HG03521 (cell line): ENCODE measurements at regions not wholly inside any gene's neighbourhood (a gene's known extent, or its start where the extent isn't known, plus 50 kb on each side); places are given as distances from the start of the nearest gene placed in this dataset.

Experiments
- ATAC-seq: cut with Tn5 transposase; IDR thresholded peaks from one replicate; pipeline ENCODE4 v1.9.1; 2021; ENCODE audit warnings: mild to moderate bottlenecking, moderate library complexity; ENCODE audit not compliant: unreplicated experiment

- no peak for ATAC-seq
Observed at GRCh38 chr18:30929718-30930117, 112.8 kb downstream of the DSC3 start.

GRCh38 chr18:30929065-30929464, 113.5 kb downstream of the DSC3 start:
- no peak for ATAC-seq

- ATAC-seq = no peak
Observed at GRCh38 chr18:30927517-30928075, 114.9 kb downstream of the DSC3 start.

GRCh38 chr18:30927042-30927441, 115.5 kb downstream of the DSC3 start:
- ATAC-seq = no peak

- ATAC-seq = no peak
Observed at GRCh38 chr18:30925795-30926194, 116.7 kb downstream of the DSC3 start.

- no peak for ATAC-seq
Observed at GRCh38 chr18:30920757-30921156, 121.8 kb downstream of the DSC3 start.

- no peak for ATAC-seq
Observed at GRCh38 chr18:30920351-30920750, 122.2 kb downstream of the DSC3 start.

- no peak for ATAC-seq
Observed at GRCh38 chr18:30917651-30918050, 124.9 kb downstream of the DSC3 start.

- no peak for ATAC-seq
Observed at GRCh38 chr18:30915336-30915988, 127.1 kb downstream of the DSC3 start.

- no peak for ATAC-seq
Observed at GRCh38 chr18:30908381-30908780, 134.2 kb downstream of the DSC3 start.

GRCh38 chr18:30903566-30903965, 139.0 kb downstream of the DSC3 start:
- no peak for ATAC-seq

GRCh38 chr18:30889519-30890301, 152.8 kb downstream of the DSC3 start:
- no peak for ATAC-seq

GRCh38 chr18:30888344-30888743, 154.2 kb downstream of the DSC3 start:
- ATAC-seq = no peak

- ATAC-seq = no peak
Observed at GRCh38 chr18:30886998-30887397, 155.5 kb downstream of the DSC3 start.

- ATAC-seq = no peak
Observed at GRCh38 chr18:30870466-30870865, 172.1 kb downstream of the DSC3 start.

- ATAC-seq = no peak
Observed at GRCh38 chr18:30862900-30863299, 179.6 kb downstream of the DSC3 start.

GRCh38 chr18:30860741-30861140, 181.8 kb downstream of the DSC3 start:
- ATAC-seq = no peak

GRCh38 chr18:30859036-30859435, 183.5 kb downstream of the DSC3 start:
- ATAC-seq = no peak

- ATAC-seq = no peak
Observed at GRCh38 chr18:30858560-30858959, 184.0 kb downstream of the DSC3 start.

- ATAC-seq = no peak
Observed at GRCh38 chr18:30855762-30856161, 186.8 kb downstream of the DSC3 start.

- ATAC-seq = no peak
Observed at GRCh38 chr18:30852980-30853379, 189.6 kb downstream of the DSC3 start.

- ATAC-seq = no peak
Observed at GRCh38 chr18:30852541-30852940, 190.0 kb downstream of the DSC3 start.
